Islet of Langerhans (tissue), 1 donor: ENCODE measurements at regions not wholly inside any gene's neighbourhood (a gene's known extent, or its start where the extent isn't known, plus 50 kb on each side); places are given as distances from the start of the nearest gene placed in this dataset.
"Not testable (repeated sequence)": the region's sequence is repeated elsewhere in the genome, so short reads cannot be mapped to it uniquely, and the experiment has no call there.

Source experiments
- FAIRE-seq: peaks from one replicate; lab custom pipeline; 2011; peaks lifted over from hg19 to GRCh38; lab: Jason Lieb, UNC

DNA sequence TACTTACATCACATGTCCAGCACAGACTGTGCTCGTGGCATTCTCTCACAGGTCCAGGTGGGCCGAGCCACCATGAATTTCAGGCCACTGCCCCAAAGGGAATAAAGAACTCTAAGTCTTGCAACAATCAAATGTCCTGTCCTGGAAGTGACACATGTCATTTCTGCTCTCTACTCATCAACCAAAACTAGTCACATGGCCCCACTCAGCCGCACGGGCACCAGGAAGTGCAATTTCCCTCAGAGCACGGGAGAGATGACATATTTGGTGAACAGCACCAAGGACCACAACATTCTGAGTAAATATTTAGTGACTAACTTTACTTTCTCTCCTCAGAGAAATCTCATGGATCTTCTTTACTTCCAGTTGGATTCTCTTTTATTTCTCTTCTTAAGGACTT is 131.1 kb upstream of the TUT7 start:
- no peak for FAIRE-seq

DNA sequence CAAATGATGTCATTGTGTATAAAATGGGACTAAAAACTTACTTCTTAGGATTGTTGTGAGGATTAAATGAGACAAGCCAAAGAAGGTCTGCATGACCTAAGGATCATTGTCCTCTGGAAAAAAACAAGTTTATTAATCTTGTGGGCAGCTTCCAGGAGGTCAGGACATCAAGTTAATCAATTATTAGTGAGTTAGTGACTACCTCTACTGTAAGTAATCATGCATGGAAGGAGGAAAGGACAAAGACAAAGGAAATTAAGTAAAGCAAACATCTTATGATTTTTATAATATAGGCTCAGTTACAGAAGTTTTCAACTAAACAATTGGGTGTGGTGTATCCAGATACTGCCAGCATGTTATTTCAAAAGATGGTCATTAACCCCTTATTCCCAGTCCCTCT is 129.3 kb upstream of the TUT7 start:
- FAIRE-seq, result no peak

DNA sequence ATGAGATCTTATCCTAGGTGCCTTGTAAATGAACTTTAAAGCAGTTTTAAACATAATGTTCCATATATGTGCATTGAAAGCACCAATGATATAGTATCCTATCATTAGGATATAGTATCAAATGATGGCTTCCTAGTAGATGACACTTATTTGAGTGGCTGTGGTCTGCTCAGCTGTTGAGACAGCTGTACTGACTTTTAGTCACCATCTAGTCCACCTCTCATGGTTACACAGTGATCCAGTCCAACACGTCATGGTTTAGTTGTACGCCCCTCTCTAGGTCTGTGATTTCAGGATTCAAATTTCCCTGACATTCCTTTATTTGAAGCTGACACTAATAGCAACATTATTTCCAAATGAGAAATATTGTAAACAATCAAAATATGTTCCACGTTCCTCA is 127.3 kb upstream of the TUT7 start:
- no peak for FAIRE-seq

DNA sequence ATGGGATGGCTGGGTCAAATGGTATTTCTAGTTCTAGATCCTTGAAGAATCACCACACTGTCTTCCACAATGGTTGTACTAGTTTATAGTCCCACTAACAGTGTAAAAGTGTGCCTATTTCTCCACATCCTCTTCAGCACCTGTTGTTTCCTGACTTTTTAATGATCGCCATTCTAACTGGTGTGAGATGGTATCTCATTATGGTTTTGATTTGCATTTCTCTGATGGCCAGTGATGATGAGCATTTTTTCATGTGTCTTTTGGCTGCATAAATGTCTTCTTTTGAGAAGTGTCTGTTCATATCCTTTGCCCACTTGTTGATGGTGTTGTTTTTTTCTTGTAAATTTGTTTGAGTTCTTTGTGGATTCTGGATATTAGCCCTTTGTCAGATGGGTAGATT is 121.0 kb upstream of the TUT7 start:
- not testable (repeated sequence) for FAIRE-seq

DNA sequence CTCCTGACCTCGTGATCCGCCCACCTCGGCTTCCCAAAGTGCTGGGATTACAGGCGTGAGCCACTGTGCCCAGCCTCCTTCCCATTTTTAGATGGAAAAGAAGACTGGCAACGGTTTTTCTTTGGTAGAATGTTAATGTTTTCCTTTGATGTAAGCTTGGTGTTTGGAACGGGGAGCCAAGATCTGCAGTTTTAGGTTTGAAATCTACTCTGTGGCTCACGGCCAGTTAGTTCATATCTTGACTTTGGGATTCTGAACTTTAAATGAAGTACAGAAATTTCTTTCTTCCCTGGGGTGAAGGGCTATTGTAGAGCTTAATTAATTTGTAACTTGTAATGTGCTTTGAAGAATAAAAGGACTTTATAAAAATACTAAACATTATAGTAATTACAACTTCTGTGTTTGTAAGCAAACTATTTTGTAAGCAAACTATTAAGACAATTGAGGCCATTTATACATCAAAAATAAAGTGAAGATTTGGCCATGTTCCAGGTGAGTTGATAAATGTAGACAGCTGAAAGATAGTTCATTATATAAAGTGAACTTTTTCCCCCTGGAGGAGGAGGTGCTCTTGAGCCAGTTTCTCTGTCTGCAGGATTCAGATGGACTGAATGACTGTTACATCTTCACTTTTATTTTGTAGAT is 117.1 kb upstream of the TUT7 start:
- no peak for FAIRE-seq

DNA sequence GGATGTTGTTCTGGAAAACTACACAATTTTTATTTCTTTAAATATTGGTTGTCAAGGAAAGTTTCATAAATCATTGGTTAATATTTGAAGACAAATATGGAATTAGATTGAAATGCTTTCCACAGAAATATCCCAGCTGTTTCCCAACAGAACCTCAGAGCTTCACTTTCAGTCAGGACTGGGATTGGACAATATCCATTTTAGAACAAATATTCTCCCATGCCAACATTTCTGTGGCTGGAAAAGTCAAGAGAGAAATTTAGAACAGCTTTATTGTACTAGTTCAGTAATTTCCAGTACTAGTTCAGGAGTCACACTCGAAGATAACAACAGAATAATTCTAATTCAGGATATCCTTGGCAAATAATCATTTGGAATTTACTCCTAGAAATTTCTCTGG is 116.1 kb upstream of the TUT7 start:
- FAIRE-seq, result no peak

DNA sequence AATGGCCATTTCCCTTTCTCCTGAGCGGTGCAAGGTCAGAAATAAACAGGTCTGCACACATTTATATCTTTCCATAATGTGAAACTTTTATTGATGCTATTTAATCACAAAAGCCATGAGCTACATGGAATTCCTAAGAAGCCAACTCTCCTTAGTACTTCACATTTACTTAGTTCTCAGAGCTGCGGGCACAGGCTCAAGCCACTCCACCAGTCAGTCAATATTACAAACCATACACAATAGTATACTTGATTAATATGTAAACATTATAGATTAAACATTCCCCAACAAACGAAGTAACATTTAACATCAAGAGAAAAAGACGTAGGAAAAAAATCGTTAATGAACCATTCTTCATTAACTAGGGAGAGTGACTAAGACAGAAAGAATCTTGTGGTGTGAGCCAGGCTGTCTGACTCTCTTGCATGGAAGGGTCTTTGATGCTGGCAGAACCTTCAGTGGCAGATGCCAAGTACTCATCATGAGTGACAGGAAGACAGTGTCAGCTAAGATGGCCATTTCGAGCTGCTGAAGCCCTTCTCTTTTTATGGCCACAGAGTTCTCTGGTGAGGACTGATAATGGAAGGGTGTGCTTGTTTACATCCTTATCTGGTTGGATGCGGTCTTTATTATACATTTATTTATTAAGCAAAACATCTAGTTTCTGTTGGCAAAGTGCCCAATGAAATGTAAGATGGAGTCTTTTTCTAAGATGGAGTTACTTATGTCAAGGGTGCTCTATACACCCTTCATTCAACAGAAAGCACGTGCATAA is 115.5 kb upstream of the TUT7 start:
- FAIRE-seq, result no peak

DNA sequence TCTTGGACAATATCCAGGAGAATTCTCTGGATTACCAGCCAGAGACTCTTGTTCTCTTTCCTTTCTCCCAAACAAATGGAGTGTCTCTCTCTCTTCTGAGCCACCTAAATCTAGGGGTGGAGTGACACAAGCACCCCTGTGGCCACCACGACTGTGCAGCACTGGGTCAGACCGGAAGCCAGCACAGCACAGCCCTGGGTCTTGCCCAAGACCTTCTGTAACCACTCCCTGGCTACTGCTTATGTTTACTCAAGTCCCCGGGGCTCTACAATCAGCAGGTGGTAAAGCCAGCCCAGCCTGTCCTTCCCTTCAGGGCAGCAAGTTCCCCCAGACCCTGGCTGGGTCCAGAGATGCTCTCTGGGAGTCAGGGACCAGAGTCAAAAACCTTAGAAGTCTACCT is 110.0 kb upstream of the TUT7 start:
- no peak for FAIRE-seq

DNA sequence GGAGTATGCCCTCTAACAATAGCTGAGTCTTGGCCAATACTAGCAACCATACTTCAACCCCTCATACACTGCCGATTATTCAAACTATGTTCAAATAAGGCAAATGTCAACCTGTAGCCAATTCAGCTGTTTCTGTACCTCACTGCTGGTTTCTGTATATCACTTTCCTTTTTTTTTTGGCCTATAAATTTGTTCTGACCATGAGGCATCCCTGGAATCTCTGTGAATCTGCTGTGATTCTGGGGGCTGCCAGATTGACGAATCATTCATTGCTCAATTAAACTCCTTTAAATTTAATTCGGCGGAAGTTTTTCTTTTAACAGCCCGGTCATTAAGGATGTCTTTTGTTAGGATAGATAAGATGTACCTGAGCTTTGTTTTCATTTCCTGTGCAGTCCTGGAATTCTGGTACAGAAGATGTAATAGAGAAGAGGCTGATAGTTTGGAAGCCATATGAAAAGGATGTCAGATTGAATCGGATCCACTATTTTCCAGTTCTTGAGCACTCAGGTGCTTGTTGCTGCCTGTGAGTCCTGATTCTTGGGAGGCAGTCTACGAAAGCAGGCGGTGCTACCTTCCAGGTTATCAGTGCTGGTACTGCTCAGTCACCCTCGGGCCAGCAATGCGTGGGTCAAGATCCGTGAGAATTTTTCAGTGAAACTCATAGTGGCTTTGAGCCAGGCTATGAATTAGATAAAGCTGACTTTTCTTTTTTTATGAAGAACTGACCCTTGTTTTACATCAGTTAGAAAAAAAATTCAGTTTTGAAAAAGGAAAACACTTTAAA is 106.2 kb upstream of the TUT7 start:
- no peak for FAIRE-seq

DNA sequence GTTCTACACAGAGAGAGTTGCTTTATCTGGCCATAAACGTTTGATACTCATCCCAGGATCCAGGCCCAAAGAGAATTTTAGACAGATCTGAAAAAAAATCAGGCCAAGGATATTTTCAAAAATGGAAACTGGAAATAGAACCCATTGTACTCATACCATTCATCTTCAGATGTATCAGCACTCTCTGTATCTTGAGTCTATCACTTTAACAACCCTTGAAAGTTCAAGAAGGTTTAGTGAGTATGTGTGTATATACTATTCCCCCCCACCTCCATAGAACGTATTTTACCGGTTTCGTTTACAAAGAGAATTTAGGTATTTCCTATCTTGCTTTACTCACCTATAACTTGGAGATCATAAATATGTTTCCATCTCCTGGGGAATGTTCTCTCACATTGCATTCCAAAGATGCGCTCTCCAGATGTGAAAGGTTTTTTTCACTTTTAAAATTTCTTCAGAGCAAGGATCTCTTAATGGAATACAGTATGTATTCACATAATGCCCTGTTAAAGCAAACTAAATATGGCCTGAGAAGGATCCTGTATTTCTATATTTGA is 105.5 kb upstream of the TUT7 start:
- no peak for FAIRE-seq

DNA sequence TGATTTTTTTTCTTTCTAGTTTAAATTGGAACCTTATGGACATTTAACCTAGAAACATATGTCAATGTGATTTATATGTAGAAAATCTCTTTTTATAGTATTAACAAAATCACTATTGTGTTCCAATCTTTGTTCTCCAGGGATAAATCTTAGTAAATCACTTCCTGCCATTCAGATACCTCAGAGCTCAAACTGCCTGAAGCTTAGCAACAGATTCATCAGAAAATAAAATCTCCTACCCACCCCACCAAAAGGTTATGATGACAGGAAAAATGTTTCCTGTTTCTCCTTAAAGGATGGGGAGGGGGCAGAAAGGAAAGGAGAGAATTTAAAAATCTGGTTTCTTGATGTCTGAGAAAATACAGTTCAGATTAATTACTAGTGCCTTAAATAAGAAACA is 105.0 kb upstream of the TUT7 start:
- FAIRE-seq, result no peak

DNA sequence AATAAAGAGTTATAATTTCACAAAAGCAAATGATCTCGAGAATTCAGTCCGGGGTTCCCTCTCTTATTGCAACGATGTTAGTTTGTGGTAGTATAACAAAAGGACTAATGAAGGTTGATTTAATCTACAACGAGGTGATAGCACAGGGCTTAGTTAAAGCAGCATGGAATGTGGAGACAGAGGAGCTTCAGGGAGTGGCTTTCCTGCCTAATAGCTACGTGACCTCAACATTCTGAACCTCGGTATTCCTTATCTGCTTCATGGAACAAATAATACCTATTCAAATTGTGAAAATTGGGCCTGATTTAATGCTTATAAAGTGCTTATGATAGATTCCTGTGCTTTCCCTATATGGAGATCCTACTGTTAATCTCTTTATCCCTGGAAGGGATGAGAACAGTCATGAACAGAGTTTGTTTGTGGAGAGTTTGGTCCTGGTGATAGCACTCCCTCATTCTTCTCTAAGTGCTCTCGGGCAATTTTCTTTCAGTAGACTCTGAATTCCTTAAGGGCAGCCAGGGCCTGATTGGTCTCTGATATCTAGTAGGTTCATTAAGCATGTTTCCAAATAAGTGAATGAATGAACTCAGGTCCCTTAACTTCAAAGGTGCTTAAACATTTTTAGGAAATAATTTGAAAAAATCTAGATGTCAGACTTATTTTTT is 104.1 kb upstream of the TUT7 start:
- FAIRE-seq, result no peak

DNA sequence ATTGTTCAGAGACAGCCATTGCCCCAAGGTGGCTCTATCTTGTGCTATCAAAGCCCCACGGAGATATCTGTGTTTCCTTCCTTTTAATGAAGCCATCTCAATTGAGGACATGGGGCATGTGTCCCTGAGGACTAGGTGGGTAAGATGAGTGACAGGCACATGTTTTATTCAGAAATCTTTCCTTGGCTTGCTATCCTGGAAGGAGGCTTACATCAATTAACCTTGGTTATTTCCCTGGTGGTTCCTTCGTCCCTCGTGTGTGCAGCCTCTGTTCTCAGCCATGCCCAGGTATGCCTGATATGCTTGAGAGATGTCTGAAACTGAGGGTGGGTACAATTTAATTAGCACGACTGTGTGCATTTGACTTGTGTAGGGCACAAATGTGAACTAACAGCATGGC is 102.2 kb upstream of the TUT7 start:
- no peak for FAIRE-seq

DNA sequence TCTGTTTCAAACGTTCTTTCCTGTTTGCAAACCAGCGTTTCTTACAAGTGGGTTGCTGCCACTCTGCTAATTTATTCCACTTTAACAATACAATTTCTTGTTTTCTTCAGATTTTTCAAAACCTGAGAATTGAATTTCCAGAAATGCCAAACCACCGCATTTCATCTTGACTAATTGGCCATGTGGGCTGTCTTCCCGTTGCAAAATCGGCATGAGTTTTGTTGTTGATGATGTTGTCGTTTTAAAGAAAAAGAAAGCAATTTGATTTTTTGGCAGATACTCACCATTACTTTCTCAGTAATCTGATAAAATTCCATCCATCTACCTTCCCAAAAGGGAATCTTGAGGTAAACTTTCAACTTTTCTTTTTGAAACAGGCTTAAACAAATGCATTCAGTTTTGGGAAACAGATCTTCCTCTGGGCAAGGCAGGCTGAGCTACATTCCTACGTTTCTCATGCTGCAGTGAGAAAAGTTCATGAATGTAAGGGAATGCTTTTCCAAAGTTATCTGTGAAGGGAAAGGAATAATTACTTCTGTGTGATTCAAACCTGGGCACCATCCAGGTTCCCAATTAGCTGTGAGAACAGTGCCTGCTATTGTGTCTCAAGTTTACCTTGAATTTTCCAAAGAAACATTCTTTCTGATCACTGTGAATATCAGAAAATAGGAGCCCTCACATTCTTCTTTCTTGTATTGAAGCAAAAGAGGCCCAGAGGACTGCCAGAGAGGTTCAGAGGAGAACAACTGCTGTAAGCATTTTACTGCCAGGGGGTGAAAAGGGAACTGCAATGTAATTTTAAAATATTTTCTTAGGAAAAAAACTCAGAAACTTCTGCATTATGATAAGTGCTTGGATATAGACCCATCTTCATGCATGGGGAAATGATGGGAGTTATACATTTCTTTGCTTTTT is 100.7 kb upstream of the TUT7 start:
- no peak for FAIRE-seq

DNA sequence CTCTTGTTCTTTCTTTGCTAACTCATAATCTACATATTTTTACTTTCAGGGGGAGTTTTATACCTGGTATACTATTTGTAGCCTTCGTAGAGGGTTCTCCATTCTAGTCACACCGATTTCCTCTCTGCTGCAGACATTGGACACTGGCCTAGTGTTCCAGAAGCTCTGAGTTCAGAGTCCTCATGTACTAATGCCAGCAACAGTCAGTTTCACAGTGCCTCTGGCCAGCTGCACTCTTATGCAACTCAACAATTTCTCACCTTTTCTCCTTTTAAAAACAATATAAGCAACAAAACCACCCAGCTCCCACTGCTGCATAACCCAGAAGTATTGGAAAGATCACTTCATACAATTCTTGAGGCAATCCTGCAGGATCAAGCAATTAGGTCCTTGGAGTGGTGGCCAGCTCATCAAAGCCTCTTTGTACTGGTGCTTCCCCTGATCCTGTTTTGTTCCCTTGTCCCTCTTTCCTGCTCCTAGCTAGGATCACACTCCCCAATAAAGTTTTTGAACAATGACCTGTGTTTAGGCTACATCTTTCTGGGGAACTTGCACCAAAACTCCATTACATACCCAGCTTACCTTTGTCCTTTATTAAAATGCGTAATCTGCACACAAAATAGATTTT is 98.1 kb upstream of the TUT7 start:
- no peak for FAIRE-seq

DNA sequence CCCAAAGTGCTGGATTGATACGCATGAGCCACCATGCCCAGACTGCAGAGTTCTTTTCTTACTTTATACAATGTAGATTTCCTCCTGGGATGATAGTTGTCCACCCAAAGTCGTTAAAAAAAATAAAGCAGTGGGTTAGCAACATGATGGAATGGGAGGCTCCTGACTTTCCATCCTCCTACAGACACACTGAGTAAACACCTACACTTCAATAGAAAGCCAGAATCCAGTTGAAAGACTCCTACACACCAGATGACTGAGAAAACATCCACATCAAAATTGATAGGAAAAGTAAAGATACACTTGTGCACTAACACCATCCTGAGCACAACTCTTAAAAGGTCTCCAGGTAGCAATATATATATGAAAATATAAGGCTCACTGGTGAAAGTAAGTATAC is 95.0 kb upstream of the TUT7 start:
- FAIRE-seq, result no peak

DNA sequence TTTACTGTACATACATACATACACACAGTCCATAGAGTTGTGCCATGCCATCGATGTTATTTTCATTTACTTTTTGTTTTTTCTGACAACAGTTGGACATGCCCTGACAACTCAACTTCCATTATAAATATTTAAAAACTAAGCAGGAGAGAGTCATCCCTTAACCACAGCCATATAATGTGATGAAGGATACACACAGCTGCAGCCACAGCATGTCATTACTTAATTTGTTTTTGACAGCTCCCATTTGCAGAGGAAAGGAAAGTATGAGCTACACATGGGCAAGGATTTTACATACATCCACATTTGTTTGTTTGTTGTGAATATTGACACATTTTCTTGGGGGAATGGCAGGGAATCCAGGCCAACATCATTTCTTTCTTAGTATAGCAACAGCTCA is 91.5 kb upstream of the TUT7 start:
- no peak for FAIRE-seq

DNA sequence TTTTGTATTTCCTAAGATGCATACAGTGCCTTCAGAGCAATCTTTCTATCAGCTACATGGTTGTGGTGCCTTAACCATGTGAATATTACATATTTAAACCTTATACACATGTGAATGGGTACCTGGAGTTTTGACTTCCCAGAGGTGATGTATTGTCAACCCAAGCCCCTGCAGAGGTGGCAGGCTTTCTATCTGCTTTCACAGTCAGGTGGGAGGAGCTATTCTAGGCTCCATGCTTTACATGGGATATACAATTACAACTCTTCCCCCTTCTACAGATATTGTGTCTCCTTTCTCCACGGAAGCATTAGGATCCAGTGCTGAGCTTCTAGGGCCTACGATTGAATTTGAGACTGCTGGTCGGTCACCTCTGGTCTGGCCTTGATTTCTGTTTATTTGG is 89.8 kb upstream of the TUT7 start:
- FAIRE-seq, result no peak

DNA sequence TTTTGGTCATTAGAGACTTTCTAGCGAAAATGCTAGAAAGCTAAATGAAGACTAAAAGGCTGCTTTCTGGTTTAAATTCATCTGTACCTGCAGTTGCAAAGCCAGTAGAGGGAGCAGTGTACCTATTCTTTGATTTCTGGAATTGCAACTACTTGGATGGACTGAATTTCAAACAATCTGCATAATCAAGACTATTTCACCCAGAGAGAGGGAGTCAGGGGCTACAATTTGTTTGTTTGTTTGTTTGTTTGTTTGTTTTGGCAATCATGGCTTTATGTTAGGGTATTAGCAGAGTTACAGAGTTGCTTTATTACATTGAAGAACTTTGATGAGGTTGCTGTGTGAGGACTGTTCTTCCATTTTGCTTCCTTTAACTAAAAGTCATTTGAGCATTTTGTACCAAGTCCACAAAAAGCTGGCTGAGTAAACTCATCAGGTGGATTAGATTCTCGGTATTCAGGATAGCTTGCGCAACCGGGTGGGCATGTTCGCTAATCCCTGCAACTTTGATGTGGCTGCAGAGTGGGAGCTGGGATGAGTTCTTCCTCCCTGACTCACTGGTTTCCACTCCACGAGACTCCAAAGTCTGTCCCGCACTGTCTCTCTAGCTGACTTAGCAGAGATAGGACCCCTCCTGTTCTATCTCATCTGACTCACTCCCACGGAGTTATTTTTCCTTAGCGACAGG is 80.0 kb upstream of the TUT7 start:
- FAIRE-seq, result peak; percentile 99

DNA sequence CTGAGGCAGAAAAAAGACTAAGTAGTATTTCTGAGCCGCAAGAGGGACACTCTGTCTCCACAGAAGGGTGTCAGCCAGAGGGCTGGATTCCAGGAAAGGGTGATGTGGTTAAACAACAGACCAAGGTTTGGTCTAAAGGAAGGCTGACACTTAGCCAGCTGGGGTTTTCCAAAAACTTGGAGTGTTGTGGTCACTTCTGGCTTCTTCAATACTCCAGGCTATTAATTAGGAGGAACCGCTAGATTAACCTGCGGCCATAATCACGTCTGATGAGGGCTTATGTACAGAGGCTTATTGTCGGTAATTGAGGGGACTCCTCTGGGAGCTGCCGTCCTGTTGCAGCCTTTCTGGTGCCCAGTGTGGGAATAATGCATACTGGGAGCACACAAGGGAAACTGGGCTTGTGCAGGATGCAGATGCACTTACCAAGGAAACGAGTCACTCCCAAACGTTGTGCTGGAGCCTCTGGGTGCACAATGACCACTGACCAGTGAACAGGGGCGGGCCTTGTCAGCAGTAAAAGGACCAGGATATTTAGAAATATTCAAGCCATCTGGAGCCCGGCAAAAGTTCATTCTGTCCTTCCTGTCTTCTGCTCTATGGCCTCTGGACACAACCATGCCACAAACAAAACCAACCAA is 70.2 kb upstream of the TUT7 start:
- no peak for FAIRE-seq
